Ascending aorta (tissue), 2 donors: ENCODE measurements at regions not wholly inside any gene's neighbourhood (a gene's known extent, or its start where the extent isn't known, plus 50 kb on each side); places are given as distances from the start of the nearest gene placed in this dataset.
"Not testable (repeated sequence)": the region's sequence is repeated elsewhere in the genome, so short reads cannot be mapped to it uniquely, and the experiment has no call there.

Experiments
- DNase-seq, 2 donors: peaks; one replicate each; pipeline ENCODE4 v3.0.0-alpha.2; 2019; ENCODE audit warnings: low spot score in 2 of 2
- H3K27ac ChIP-seq, 2 donors: fragments of 200-600 bp; sonication (generic); one replicate each; pipeline ENCODE4 v1.5.1; 2016 to 2017; ENCODE audit warnings: mild to moderate bottlenecking in 1 of 2
- H3K27me3 ChIP-seq: fragments of 200-600 bp; sonication (generic); one replicate; pipeline ENCODE4 v1.5.1; 2017
- H3K36me3 ChIP-seq, 2 donors: fragments of 200-600 bp; sonication (generic); one replicate each; pipeline ENCODE4 v1.5.1; 2016
- H3K4me1 ChIP-seq, 2 donors: fragments of 200-600 bp; sonication (generic); one replicate each; pipeline ENCODE4 v1.5.1; 2016 to 2017; ENCODE audit warnings: mild to moderate bottlenecking in 1 of 2
- H3K4me3 ChIP-seq, 2 donors: fragments of 200-600 bp; sonication (generic); one replicate each; pipeline ENCODE4 v1.5.1; 2016 to 2017; ENCODE audit warnings: mild to moderate bottlenecking in 1 of 2
- H3K9me3 ChIP-seq, 2 donors: fragments of 200-600 bp; sonication (generic); one replicate each; pipeline ENCODE4 v1.5.1; 2016
- CTCF ChIP-seq, 3 experiments: fragments of 200-600 bp in 2 of 3; fragments of 450-650 bp in 1 of 3; sonication (generic) in 2 of 3; IDR thresholded peaks; one replicate each; pipeline ENCODE4 v1.5.1; 2016 to 2019; ENCODE audit warnings: antibody characterized with exemption in 3 of 3, mild to moderate bottlenecking in 1 of 3, moderate library complexity in 1 of 3
- intact Hi-C: fragments of 100-400 bp; cut with DNase I; formaldehyde crosslinking; loops from one replicate; pipeline ENCODE4 v1.15.1; 2023

- no peak overlapping the region for H3K4me3 ChIP-seq
- H3K27me3 ChIP-seq: no peaks in the 10 kb centered on the region
- no peaks in the 10 kb centered on the region for H3K4me1 ChIP-seq
- intact Hi-C loops: no loop called here
- H3K9me3 ChIP-seq: peaks cover 0 to 7% of the 10 kb centered on the region in 2 donors
- H3K27ac ChIP-seq: no peak overlapping the region
- TF ChIP-seq CTCF (IDR thresholded peaks at IDR 0.05): no peak
- H3K36me3 ChIP-seq: no peaks in the 10 kb centered on the region
- DNase-seq: no peak
Measured at GRCh38 chr4:10853196-10853595, 168.6 kb upstream of the CLNK start.

GRCh38 chr4:10841697-10842096 lies 157.1 kb upstream of the CLNK start:
- no peak for TF ChIP-seq CTCF (IDR thresholded peaks at IDR 0.05)
- no peaks in the 10 kb centered on the region for H3K9me3 ChIP-seq
- no peak for DNase-seq
- no peaks in the 10 kb centered on the region for H3K27me3 ChIP-seq
- no peaks in the 10 kb centered on the region for H3K36me3 ChIP-seq
- H3K27ac ChIP-seq: no peak overlapping the region
- intact Hi-C loops: no loop called here
- H3K4me3 ChIP-seq: no peak overlapping the region
- no peaks in the 10 kb centered on the region for H3K4me1 ChIP-seq

GRCh38 chr4:10837151-10837550 lies 152.6 kb upstream of the CLNK start:
- H3K9me3 ChIP-seq: no peaks in the 10 kb centered on the region
- TF ChIP-seq CTCF (IDR thresholded peaks at IDR 0.05): no peak
- no peak overlapping the region for H3K27ac ChIP-seq
- intact Hi-C loops: no loop called here
- no peak overlapping the region for H3K4me3 ChIP-seq
- no peaks in the 10 kb centered on the region for H3K36me3 ChIP-seq
- H3K4me1 ChIP-seq: no peaks in the 10 kb centered on the region
- DNase-seq: no peak
- H3K27me3 ChIP-seq: no peaks in the 10 kb centered on the region

GRCh38 chr4:10832806-10833628 lies 148.4 kb upstream of the CLNK start:
- Histone ChIP-seq H3K36me3 (no peaks in the 10 kb centered on the region), H3K9me3 (no peaks in the 10 kb centered on the region), H3K27me3 (no peaks in the 10 kb centered on the region), H3K4me1 (no peaks in the 10 kb centered on the region), H3K4me3 (no peak overlapping the region), H3K27ac (no peak overlapping the region)
- DNase-seq: no peak
- intact Hi-C loops: no loop called here
- TF ChIP-seq CTCF (IDR thresholded peaks at IDR 0.05): no peak

GRCh38 chr4:10831727-10832408 lies 147.3 kb upstream of the CLNK start:
- no peak for TF ChIP-seq CTCF (IDR thresholded peaks at IDR 0.05)
- DNase-seq: no peak
- intact Hi-C loops: no loop called here
- H3K36me3 ChIP-seq: no peaks in the 10 kb centered on the region
- no peaks in the 10 kb centered on the region for H3K27me3 ChIP-seq
- H3K9me3 ChIP-seq: no peaks in the 10 kb centered on the region
- H3K4me3 ChIP-seq: no peak overlapping the region
- H3K4me1 ChIP-seq: no peaks in the 10 kb centered on the region
- no peak overlapping the region for H3K27ac ChIP-seq

- H3K27me3 ChIP-seq, H3K4me3 ChIP-seq, H3K9me3 ChIP-seq, H3K36me3 ChIP-seq, intact Hi-C loops, H3K27ac ChIP-seq, DNase-seq, H3K4me1 ChIP-seq: not testable (repeated sequence)
Measured at GRCh38 chr4:10828918-10829538, 144.5 kb upstream of the CLNK start.
